HEK293 (cell line): ENCODE measurements at regions not wholly inside any gene's neighbourhood (a gene's known extent, or its start where the extent isn't known, plus 50 kb on each side); places are given as distances from the start of the nearest gene placed in this dataset.

ENCODE experiments used
- CTCF ChIP-seq: fragments of 450-650 bp; formaldehyde crosslinking; IDR thresholded peaks from 2 replicates; pipeline ENCODE4 v1.5.1; 2016; ENCODE audit warnings: missing biosample characterization, missing genetic modification characterization
- PRDM10 ChIP-seq: fragments of 450-650 bp; formaldehyde crosslinking; IDR thresholded peaks from 2 replicates; pipeline ENCODE4 v1.5.1; 2016; ENCODE audit warnings: missing biosample characterization, missing genetic modification characterization
- PRDM6 ChIP-seq: fragments of 450-650 bp; formaldehyde crosslinking; IDR thresholded peaks from 2 replicates; pipeline ENCODE4 v1.5.1; 2017; ENCODE audit warnings: missing biosample characterization, missing genetic modification characterization
- TSHZ1 ChIP-seq: fragments of 450-650 bp; formaldehyde crosslinking; IDR thresholded peaks from 2 replicates; pipeline ENCODE4 v1.5.1; 2016; ENCODE audit warnings: missing biosample characterization, missing genetic modification characterization, borderline replicate concordance
- ZBTB11 ChIP-seq: fragments of 450-650 bp; formaldehyde crosslinking; conservative IDR thresholded peaks from 2 replicates; pipeline ENCODE4 v1.5.1; 2016; ENCODE audit warnings: low read depth, missing biosample characterization, missing genetic modification characterization
- ZNF121 ChIP-seq: fragments of 450-650 bp; formaldehyde crosslinking; IDR thresholded peaks from 2 replicates; pipeline ENCODE4 v1.5.1; 2016; ENCODE audit warnings: missing biosample characterization, missing genetic modification characterization
- ZNF146 ChIP-seq: fragments of 450-650 bp; formaldehyde crosslinking; IDR thresholded peaks from 2 replicates; pipeline ENCODE4 v1.5.1; 2016; ENCODE audit warnings: missing biosample characterization, missing genetic modification characterization
- ZNF175 ChIP-seq: fragments of 450-650 bp; formaldehyde crosslinking; IDR thresholded peaks from 2 replicates; pipeline ENCODE4 v1.5.1; 2016; ENCODE audit warnings: missing biosample characterization, missing genetic modification characterization
- ZNF24 ChIP-seq: fragments of 450-650 bp; formaldehyde crosslinking; IDR thresholded peaks from 2 replicates; pipeline ENCODE4 v1.5.1; 2016; ENCODE audit warnings: missing biosample characterization, missing genetic modification characterization
- ZNF280D ChIP-seq: fragments of 450-650 bp; formaldehyde crosslinking; IDR thresholded peaks from 2 replicates; pipeline ENCODE4 v1.5.1; 2016; ENCODE audit warnings: missing biosample characterization, missing genetic modification characterization
- ZNF513 ChIP-seq: fragments of 450-650 bp; IDR thresholded peaks from 2 replicates; pipeline ENCODE4 v1.5.1; 2018; ENCODE audit warnings: missing biosample characterization, missing genetic modification characterization
- ZNF701 ChIP-seq: fragments of 450-650 bp; formaldehyde crosslinking; IDR thresholded peaks from 2 replicates; pipeline ENCODE4 v1.5.1; 2016; ENCODE audit warnings: missing biosample characterization, missing genetic modification characterization
- ZNF768 ChIP-seq: fragments of 450-650 bp; formaldehyde crosslinking; IDR thresholded peaks from 2 replicates; pipeline ENCODE4 v1.5.1; 2018; ENCODE audit warnings: missing biosample characterization, mild to moderate bottlenecking, missing genetic modification characterization

- TF ChIP-seq CTCF (tag by site-specific recombination) (no peak), ZNF513 (tag by site-specific recombination) (no peak), ZNF24 (no peak), ZNF175 (no peak), TSHZ1 (tag by site-specific recombination) (no peak), ZNF768 (no peak), ZNF121 (tag by site-specific recombination) (no peak), PRDM10 (no peak), ZNF701 (no peak), ZBTB11 (tag by site-specific recombination) (no peak), ZNF146 (tag by site-specific recombination) (no peak), ZNF280D (tag by site-specific recombination) (no peak), PRDM6 (tag by site-specific recombination) (no peak)
Measured at GRCh38 chr5:135714126-135714894, 120.2 kb upstream of the SLC25A48 start.
